WERI-Rb-1 (cell line): ENCODE measurements at regions not wholly inside any gene's neighbourhood (a gene's known extent, or its start where the extent isn't known, plus 50 kb on each side); places are given as distances from the start of the nearest gene placed in this dataset.
"Not testable (repeated sequence)": the region's sequence is repeated elsewhere in the genome, so short reads cannot be mapped to it uniquely, and the experiment has no call there.

Experiments used
- DNase-seq: peaks from one replicate; pipeline ENCODE4 v3.0.0-alpha.2; 2020
- H3K27ac ChIP-seq: fragments of 250-450 bp; sonication (Bioruptor Pico); 2 replicates; pipeline ENCODE4 v1.5.1; 2020; ENCODE audit warnings: mild to moderate bottlenecking, moderate library complexity
- H3K27me3 ChIP-seq: fragments of 250-450 bp; sonication (Bioruptor Pico); 2 replicates; pipeline ENCODE4 v1.5.1; 2021; ENCODE audit warnings: mild to moderate bottlenecking, low read depth, moderate library complexity; ENCODE audit not compliant: insufficient read depth, severe bottlenecking
- H3K36me3 ChIP-seq: fragments of 250-450 bp; sonication (Bioruptor Pico); 2 replicates; pipeline ENCODE4 v1.5.1; 2020; ENCODE audit warnings: mild to moderate bottlenecking, moderate library complexity
- H3K4me3 ChIP-seq: 2 replicates; pipeline ENCODE4 v1.5.1; 2011; ENCODE audit warnings: low read depth, mild to moderate bottlenecking, control low read depth, low read length
- H3K9me3 ChIP-seq: fragments of 250-450 bp; sonication (Bioruptor Pico); 2 replicates; pipeline ENCODE4 v1.5.1; 2021; ENCODE audit warnings: mild to moderate bottlenecking, moderate library complexity; ENCODE audit not compliant: severe bottlenecking
- TF ChIP-seq, protein P1 (sequence below): IDR thresholded peaks from 2 replicates; pipeline ENCODE4 v1.5.1; 2011; ENCODE audit warnings: low read depth, mild to moderate bottlenecking, control low read depth, inconsistent platforms, low read length

- H3K27ac ChIP-seq = no peak overlapping the region
- TF ChIP-seq, protein P1, sequence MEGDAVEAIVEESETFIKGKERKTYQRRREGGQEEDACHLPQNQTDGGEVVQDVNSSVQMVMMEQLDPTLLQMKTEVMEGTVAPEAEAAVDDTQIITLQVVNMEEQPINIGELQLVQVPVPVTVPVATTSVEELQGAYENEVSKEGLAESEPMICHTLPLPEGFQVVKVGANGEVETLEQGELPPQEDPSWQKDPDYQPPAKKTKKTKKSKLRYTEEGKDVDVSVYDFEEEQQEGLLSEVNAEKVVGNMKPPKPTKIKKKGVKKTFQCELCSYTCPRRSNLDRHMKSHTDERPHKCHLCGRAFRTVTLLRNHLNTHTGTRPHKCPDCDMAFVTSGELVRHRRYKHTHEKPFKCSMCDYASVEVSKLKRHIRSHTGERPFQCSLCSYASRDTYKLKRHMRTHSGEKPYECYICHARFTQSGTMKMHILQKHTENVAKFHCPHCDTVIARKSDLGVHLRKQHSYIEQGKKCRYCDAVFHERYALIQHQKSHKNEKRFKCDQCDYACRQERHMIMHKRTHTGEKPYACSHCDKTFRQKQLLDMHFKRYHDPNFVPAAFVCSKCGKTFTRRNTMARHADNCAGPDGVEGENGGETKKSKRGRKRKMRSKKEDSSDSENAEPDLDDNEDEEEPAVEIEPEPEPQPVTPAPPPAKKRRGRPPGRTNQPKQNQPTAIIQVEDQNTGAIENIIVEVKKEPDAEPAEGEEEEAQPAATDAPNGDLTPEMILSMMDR = no peak
- no peaks in the 10 kb centered on the region for H3K36me3 ChIP-seq
- H3K27me3 ChIP-seq = peaks cover 6% of the 10 kb centered on the region
- H3K9me3 ChIP-seq = no peaks in the 10 kb centered on the region
- no peak for DNase-seq
- H3K4me3 ChIP-seq = no peak overlapping the region
Measured at GRCh38 chrX:45622042-45622423, 421.4 kb upstream of the DIPK2B start.

DNA sequence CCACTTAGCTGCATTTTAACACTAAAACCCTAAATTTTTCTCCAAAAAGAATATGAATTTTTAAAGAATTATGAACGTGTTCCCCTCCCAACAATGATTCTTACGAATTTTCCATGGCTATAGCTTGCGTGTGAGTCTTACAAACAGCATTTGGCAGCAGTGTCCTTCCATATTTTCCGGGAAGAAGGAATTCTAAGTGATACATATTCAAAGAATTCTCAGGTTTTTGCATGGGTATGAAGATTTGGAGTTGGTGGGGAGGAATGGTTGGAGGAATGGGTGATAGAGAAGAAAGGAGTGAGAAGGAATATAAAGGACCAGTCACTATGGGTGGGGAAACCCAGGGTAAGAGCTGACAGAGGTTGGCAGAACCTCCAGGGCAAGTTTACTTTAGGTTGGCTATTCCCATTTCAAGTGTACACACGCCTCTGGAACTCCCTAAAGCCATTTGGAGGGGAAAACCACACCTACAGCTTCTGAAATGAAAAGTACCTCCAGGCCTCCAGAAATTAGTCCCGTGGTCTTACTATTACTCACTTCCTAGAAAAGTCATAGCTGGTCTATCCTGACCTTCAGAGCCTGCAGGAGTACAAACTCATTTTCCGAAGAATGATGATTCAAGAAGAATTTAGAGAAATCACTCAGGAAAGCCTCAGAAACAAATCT lies 420.8 kb upstream of the DIPK2B start:
- Histone ChIP-seq H3K4me3 (no peak overlapping the region), H3K27ac (no peak overlapping the region), H3K36me3 (no peaks in the 10 kb centered on the region), H3K9me3 (no peaks in the 10 kb centered on the region), H3K27me3 (peaks cover 6% of the 10 kb centered on the region)
- no peak for DNase-seq
- TF ChIP-seq, protein P1 = no peak

GRCh38 chrX:45619290-45619689 lies 418.6 kb upstream of the DIPK2B start:
- H3K36me3 ChIP-seq = no peaks in the 10 kb centered on the region
- no peaks in the 10 kb centered on the region for H3K9me3 ChIP-seq
- H3K4me3 ChIP-seq = no peak overlapping the region
- H3K27me3 ChIP-seq = peaks cover 5% of the 10 kb centered on the region
- no peak overlapping the region for H3K27ac ChIP-seq
- TF ChIP-seq, protein P1 = no peak
- no peak for DNase-seq

- DNase-seq, H3K36me3 ChIP-seq, H3K9me3 ChIP-seq, H3K27ac ChIP-seq, H3K27me3 ChIP-seq, H3K4me3 ChIP-seq: not testable (repeated sequence)
Measured at GRCh38 chrX:45615591-45615990, 414.9 kb upstream of the DIPK2B start.

GRCh38 chrX:45614853-45615252 lies 414.2 kb upstream of the DIPK2B start:
- DNase-seq = no peak
- Histone ChIP-seq H3K4me3 (no peak overlapping the region), H3K36me3 (no peaks in the 10 kb centered on the region), H3K27ac (no peak overlapping the region), H3K27me3 (no peaks in the 10 kb centered on the region), H3K9me3 (peaks cover 7% of the 10 kb centered on the region)
- TF ChIP-seq, protein P1 = no peak

- no peaks in the 10 kb centered on the region for H3K27me3 ChIP-seq
- no peak overlapping the region for H3K27ac ChIP-seq
- no peaks in the 10 kb centered on the region for H3K9me3 ChIP-seq
- no peak for DNase-seq
- no peak overlapping the region for H3K4me3 ChIP-seq
- TF ChIP-seq, protein P1 = no peak
- H3K36me3 ChIP-seq = no peaks in the 10 kb centered on the region
Measured at GRCh38 chrX:45602151-45602550, 401.5 kb upstream of the DIPK2B start.
